ENCODE measurements at regions not wholly inside any gene's neighbourhood (a gene's known extent, or its start where the extent isn't known, plus 50 kb on each side); places are given as distances from the start of the nearest gene placed in this dataset.
A peak's percentile ranks its signal among the peaks of the same experiment; 100 is the strongest.
"Not testable (repeated sequence)": the region's sequence is repeated elsewhere in the genome, so short reads cannot be mapped to it uniquely, and the experiment has no call there.

DNA sequence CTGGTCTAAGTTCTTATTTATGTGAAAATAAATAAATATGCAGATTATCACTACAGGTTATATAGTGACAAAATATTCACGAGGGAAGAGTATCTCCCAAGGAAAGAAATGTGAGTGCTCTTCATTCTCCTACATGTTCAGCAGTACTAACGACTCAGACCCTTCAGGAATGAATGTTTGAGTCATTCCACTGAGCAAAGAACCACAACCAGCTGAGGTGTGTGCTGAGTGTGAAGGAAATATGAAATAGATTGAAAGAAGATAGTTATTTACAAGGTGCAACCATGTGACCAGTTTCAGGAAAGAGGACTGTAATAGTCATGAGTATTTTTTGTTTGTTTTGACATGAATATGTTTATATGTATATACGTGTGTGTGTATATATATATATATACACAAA is 228.7 kb downstream of the TUSC1 start:
- no peak for DNase-seq

DNA sequence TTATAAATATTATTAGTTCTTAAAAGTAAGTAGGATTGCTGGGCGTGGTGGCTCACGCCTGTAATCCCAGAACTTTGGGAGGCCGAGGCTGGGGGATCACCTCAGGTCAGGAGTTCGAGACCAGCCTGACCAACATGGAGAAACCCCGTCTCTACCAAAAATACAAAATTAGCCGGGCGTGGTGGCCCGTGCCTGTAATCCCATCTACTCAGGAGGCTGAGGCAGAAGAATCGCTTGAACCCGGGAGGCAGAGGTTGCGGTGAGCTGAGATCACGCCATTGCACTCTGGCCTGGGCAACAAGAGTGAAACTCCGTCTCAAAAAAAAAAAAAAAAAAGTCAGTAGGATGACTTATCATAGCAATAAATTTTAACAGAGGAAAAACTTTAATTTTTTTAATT is 232.5 kb downstream of the TUSC1 start:
- DNase-seq, result not testable (repeated sequence)

DNA sequence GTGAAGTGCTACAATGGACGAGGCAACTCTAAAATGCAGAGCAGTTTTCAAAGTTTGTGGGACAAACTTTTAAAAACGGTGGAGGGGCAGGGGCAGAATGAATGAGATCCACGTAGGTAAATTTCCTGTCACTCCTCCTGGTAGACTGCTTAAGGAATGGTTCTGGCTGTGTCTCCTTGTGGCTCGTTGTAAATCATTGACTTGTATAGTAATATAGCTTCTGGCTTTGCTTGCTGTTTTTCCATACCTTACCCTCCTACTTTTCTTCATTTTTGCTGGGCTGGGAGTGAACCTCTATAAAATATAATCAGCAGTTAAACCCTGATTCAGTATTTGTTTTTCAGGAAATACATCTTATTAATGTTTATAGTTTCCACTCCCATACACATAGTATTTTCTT is 235.7 kb downstream of the TUSC1 start:
- no peak for DNase-seq

DNA sequence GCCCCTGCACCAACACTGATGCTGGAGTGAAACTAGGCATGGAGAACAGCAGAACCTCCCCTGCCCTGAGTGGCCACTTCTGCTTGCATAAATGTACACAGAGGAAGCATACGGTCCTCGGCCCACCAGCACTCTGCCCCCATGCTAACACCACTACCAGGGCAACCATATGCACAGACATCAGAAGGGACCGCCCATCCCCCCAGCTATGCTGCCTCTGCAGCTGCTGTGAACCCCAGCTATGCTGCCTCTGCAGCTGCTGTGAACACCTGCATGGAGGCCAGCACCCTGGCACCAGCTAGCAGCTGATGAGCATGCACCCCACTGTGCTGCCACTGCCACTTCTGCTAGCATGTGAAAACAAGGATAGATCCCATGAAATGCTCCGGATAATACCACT is 250.3 kb downstream of the TUSC1 start:
- DNase-seq, result peak in 1 of 2 experiments; percentile 6

DNA sequence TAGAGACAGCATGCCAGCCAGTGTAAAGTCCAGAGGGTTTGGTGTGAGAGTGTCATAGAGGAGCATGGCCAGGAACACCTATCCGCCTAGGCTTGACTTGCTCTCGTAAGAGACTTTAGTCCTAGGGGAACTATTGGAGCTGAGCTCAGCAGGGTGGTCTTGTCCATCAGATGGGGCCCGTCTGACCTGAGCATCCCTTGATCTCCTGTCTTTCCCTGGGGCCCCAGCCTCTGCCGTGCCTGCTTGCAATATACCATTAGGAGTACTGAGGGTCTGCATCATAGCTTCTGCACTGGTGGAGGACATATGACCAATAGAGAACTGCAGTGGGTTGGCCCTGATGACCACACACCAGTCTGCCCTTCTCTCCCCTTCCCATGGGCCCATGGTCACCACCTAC is 251.0 kb downstream of the TUSC1 start:
- DNase-seq, result no peak

DNA sequence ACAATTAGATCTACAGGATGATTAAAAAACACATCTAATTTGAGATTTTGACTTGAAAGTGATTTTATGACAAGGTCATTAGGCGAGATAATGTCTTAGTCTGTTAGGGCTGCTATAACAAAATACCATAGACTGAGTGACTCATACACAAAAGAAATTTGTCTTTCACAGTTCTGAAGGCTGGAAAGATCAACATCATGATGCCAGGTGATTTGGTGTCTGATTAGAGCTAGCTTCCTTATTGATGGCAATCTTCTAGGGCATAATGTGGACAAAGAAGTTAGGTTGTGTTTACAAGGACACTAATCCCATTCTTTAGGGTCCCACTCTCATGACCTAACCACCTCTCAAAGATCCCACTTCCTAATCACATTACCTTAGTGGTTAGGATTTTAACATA is 256.7 kb downstream of the TUSC1 start:
- no peak for DNase-seq

DNA sequence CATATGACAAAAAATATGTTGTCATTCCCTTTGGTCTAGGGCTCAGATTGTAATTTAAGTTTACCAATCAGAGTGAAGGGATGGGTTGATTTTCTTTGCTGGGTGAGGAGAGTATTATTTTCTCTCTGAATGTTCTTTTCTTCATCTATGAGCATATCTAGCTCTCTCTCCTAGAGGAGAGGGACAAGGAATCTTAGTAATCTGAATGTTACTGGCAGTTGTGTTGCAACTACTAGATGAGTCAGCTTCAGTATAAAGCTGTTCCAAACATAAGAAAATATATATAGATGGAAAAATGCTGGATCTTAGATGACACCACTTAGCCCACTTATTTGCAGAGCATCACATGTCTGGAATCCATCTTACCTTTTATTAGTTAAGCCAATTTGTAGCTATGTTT is 259.3 kb downstream of the TUSC1 start:
- no peak for DNase-seq

DNA sequence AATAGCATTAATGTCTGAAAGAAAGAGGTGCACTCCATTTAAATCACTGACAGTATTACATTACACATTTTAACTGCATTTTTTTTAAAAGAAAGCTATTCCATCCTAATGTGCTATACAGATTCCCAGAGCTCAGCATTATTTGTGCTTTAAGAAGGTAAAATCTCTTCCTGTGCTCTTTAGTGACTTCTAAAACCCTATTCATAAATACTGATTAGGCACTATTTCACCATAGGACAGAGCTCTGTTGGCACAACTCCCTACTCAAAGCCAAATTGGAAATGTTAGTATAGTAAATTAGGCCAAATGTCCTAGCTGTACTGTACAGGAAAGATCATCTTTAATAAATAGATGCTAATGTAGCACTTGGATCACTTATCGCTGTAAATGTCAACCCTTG is 262.5 kb downstream of the TUSC1 start:
- DNase-seq, result no peak

DNA sequence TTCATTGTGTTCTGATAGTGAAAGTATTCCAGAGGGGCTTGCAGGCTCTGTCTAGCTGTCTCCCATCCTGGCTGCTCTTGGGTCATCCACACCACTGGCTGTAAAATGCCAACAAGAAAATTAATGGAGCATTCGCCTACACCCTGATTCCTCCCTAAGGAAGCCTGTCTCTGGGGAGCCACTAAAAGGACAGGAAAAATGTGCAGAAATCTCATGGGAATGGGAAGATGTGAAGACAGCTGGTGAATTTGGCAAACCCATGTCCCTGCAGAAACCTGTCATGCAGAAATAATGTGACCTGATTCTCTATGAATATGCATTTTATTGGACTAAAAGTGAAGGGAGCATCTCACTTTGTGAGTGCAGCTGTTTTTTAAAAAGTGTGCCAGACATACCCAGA is 265.6 kb downstream of the TUSC1 start:
- no peak for DNase-seq

DNA sequence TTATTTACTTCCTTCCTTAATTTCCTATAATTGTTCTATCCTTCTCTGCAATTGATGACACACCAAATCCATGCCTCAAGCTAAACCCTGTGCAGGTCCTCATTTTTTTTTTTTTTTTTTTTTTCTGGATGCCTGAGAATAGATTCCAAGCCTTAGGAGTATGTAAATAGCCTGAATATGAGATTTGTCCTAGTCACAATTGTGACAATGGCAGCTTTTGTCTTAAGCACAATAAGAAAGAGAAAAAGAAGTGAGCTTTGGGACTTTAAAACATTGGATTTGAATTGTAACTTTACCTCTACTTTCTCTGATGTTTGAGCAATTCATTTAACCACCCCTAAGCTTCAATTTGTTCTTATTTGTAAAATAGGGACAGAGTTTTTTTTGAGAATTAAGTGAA is 280.5 kb downstream of the TUSC1 start:
- DNase-seq, result no peak

DNA sequence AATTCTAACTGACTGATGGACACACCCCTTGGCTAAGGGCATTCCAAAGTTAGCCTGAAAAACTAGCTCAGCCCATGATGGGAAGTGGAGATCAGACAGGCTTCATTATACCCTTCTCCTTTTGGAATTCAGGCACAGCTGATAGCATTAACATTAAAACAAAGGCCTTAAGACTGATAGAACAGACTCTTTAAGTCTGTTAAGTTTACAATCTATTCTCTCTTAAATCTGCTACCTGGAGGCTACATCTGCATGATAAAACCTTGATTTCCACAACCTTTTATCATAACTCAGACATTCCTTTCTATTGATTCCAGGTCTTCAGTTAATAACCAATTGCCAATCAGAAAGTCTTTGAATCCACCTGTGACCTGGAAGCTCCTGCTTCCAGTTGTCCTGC is 281.4 kb downstream of the TUSC1 start:
- no peak for DNase-seq

DNA sequence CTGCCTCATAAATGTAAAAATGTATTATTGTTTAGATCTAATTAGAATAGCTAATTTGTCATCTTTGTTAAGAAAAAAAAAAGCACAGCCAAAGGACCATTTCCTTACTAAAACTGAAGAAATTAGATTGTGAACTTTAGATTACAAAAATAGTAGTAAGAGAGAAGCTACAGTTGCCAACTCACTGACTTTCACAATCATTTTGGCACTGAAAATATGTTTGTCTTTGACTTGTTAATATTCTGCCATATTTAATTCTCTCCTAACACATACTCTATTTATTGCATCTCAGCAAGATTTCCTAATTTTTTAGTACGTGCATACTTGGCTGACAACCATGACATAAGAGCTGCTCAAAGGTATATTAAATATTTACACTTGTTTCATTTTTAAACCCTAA is 297.1 kb downstream of the TUSC1 start:
- no peak for DNase-seq

DNA sequence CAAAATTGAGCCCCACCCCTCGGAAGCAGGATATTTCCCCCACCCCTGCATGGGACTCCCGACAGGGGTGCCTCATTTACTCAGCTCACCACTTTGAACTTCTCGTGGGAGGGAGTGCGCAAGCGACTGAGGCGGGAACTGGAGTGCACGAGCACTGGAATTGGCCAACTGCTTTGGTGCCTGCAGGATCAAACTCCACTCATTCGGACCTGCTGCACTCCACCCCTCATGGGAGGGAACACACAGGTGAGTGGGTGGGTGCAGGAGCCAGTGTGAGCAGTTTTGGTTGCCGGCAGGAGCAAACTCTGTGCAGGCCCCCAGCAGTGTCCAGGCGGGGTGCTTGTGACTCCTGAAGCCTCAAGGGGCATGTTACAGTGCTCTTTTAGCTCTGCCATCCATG is 301.2 kb downstream of the TUSC1 start:
- DNase-seq, result no peak

DNA sequence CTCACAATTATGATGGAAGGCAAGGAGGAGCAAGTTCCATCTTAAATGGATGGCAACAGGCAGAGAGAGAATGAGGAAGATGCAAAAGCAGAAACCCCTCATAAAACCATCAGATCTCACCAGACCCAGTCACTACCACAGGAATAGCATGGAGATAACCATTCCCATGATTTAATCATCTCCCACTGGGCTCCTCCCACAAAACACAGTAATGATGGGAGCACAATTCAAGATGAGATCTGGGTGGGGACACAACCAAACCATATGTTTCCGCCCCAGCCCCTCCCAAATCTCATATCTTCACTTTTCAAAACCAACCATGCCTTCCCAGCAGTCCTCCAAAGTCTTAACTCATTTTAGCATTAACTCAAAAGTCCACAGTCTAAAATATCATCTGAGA is 304.0 kb downstream of the TUSC1 start:
- no peak for DNase-seq

DNA sequence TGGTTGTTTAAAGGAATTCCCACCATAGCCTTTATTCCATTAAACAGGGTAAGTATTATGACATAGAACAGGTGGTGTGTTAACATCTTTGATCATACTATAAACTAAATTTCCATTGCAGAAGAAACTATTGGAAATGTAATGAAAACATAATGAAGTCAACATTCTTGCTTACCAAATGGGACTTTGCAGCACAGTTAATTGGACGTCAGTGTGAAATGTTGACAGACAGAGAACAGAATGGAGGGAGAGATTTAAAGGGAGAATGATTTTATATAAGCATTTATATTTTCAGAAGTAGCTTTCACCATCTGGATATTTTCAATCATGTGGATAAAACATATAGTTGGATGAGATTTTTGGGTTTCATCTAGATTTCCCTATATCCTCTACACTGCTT is 311.3 kb downstream of the TUSC1 start:
- no peak for DNase-seq

DNA sequence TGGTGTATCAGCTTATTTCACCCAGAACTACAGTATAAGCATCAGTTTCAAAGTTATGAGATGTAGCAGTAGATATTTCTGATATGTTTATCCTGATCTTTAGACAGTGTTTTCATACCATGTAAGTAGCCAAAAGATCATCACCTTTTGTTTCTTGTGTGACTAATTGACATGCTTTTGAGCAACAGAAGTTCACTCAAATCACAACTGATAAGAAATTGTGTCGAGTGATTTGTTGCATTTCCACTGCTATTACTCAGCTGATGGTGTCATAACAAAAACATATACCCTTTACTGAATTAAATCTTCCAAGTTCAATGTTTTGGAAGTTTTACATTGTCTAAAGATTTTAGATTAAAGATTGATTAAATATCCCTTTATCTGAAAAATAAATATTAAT is 324.5 kb downstream of the TUSC1 start:
- DNase-seq, result no peak

DNA sequence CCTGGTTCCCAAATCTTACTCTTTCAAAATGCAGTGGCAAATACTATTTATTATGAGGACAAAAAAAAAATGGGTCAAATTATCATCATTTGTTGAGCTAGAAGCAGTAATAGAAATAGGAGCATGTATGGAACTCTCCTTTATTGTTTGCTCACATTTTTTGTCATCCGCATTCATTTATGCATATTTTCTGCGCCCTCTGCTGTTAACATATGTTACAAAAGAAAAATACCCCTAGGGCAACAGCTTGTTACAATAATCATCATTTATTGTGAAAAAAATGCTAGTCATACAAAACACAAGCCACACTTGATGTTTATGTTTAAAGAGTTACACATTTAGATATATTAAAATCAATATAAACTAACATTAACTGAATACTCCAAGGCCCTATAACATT is 328.2 kb downstream of the TUSC1 start:
- DNase-seq, result peak in 1 of 2 experiments; percentile 47

DNA sequence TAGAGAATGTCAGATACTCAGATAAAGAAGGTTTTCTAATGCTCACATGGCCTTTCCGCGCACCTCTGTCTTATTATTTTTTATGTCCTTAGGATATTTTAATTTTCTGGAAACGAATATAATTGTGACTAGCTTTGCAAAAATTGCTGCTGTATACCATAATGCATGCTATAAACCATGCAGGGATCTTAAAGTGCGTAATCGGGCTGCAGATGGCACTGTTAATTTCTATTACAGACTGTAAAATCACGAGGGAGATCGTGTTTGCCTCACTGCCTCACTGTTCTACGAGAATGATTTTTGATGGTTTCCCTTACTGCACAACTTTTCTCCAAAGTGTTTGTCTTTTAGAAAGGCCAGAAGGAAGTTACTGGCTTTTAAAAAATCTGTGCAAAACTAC is 356.1 kb downstream of the TUSC1 start:
- peak in 1 of 2 experiments; percentile 6 for DNase-seq

DNA sequence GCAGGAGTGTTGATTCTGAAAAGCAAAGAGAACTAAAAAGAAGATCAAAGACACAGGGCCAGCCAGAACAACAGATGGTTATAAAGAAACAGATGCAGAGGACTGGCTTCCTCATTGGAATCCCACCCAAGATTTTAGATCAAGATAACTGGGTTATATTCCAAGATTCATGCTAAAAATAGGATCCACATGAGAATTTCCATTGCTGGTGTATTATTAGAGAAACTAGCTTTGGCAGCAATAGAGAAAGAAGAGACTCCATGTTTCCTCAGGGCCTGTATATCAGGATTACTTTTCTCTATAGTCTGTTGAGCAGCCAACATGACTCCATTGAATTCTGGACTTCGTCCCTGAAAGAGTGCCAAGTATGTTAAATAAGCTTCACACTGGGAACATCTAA is 367.3 kb downstream of the TUSC1 start:
- DNase-seq, result peak in 1 of 2 experiments; percentile 8

DNA sequence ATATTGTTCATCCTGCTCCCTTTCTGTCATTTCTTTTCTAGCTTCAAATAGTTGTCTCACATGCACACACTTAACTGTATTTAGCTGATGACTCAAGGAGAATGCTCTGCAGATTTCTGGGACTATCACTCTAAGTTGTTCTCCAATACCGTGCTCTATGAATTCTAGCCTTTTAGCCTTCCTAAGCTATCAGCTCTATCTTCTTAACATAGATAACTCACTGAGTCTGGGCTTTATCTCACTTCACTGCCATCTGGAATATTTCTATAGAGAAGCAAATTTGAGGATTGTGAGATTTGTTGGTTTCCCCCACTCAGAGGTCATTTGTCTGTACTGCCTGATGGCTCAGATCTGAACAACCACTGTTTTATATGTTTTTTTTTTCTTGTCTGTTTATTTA is 369.7 kb downstream of the TUSC1 start:
- DNase-seq, result no peak

DNA sequence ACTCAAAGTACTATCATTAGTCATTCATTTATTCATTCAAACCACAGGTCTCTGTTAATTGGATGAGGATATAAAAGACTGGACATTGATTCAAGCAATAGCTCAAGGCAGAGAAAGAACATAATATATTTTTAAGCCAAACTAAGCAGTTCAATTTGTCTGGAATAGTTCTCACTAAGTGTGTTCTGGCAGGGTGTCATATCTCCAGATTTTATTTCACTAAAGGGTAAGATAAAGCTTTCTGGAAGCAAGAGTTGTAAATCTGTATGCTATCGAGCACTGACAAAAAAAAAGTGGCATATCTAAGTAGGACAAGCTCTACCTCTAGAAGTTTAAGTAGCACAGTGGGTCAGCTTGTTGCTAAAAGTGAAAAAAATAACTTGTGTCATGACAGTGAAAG is 375.6 kb downstream of the TUSC1 start:
- no peak for DNase-seq

DNA sequence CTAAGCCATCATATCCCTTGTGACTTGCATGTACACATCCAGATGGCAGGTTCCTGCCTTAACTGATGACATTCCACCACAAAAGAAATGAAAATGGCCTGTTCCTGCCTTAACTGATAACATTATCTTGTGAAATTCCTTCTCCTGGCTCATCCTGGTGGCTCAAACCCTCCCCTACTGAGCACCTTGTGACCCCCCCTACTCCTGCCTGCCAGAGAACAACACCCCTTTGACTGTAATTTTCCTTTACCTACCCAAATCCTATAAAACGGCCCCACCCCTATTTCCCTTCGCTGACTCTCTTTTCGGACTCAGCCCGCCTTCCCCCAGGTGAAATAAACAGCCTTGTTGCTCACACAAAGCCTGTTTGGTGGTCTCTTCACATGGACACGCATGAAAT is 390.0 kb downstream of the TUSC1 start:
- DNase-seq, result not testable (repeated sequence)

DNA sequence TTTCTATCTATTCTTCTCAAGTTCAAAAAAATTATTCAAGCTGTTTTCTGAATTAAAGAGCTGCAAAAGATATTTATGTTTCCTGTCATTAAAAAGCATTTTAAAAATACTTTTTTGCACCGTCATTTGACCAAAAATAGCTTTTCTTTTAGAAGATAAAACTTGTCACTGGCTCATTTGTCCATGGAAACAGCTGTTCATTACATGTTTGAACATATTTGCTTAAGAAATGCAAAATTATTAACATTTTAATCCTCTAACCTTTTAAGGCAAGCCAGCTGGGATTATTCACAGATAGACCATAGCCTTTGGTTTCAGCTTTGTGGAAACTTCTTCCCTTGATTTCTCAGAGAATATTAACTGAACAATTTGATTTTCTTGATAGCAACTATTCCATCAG is 393.9 kb downstream of the TUSC1 start:
- peak; percentile 46 to 70 for DNase-seq

DNA sequence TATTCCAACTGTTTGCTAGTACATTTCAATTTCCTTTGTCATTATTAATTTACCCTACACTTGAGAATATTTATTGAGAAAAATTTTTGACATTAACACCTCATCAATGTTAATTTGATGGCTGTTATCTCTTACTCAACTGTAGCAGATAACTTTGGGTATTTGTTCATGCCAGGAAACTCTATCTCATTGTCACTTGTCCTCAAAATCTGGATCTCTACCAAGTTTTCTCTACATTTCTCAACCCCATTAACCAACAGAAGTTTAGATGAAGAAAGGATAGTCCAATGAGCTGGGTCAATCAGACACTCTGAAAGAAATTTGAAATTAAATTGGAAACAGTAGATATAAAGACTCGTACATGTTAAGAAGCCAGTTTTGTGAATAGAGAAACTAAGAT is 395.3 kb downstream of the TUSC1 start:
- no peak for DNase-seq

DNA sequence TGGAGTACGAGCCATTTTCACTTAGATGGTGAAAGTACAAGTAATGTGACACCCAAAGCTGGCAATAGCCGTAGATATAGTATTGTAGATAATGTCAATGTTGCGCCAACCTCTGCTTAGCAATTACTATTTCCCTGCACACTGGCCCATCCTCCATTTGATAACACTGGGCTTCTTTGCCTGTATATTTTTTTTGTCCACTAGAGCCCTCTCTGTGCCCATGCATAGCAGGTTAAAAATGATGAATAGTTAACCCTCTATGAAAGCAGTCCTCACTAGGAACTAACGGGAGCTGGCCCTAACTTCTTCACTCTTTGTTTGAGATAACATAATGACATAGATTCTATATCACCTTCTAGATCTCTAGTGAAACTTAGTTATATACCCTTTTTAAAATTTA is 416.8 kb downstream of the TUSC1 start:
- DNase-seq, result peak in 1 of 2 experiments; percentile 8

DNA sequence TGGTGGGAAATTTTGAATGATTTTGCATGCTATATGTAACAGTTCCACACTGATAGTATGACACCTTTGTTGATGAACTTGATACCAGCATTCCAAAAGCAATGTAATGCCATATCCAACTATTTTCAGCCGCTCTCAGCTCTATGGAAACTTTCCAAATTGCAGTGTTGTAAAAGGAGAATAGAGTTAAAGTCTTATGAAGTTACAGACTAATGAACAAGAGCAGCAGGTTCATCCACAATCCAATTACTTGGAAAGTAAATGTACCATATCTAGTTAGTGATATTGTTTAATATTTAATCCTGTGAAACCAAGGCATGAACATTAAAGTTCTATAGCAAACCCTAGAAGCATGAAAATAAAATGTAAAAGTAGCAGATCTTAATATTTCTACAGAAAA is 418.2 kb downstream of the TUSC1 start:
- DNase-seq, result no peak

Data from NCI-H524 (cell line).